ENCODE measurements at regions not wholly inside any gene's neighbourhood (a gene's known extent, or its start where the extent isn't known, plus 50 kb on each side); places are given as distances from the start of the nearest gene placed in this dataset.

GRCh38 chr20:24129641-24130040 lies 141.1 kb upstream of the GGTLC1 start:
- Histone ChIP-seq H3K9ac (ENCODE audit: insufficient read depth in 1 of 2, low read depth in 2 of 2, low read length in 2 of 2) (no peak overlapping the region), H3K79me2 (ENCODE audit: control insufficient read depth, insufficient read depth, low read length) (no peaks in the 10 kb centered on the region), H3K9me3 (replicated peaks; ENCODE audit: control insufficient read depth, insufficient read depth, low read depth, low read length) (no peaks in the 10 kb centered on the region), H3K4me3 (no peak overlapping the region), H2AFZ (ENCODE audit: low read depth, low read length) (no peak overlapping the region), H3K36me3 (ENCODE audit: control insufficient read depth, insufficient read depth, low read length) (no peaks in the 10 kb centered on the region), H3K4me2 (ENCODE audit: insufficient read depth, low read length) (no peak overlapping the region), H3K9me1 (ENCODE audit: control insufficient read depth, insufficient read depth, low read length) (no peaks in the 10 kb centered on the region), H3K27ac (ENCODE audit: extremely low read depth, low read depth, low read length) (no peak overlapping the region), H3K27me3 (ENCODE audit: control insufficient read depth in 2 of 2, insufficient read depth in 2 of 2, low read length in 2 of 2) (no peaks in the 10 kb centered on the region), H3K4me1 (replicated peaks in 1 of 2; ENCODE audit: control insufficient read depth in 2 of 2, insufficient read depth in 2 of 2, low read length in 2 of 2) (no peaks in the 10 kb centered on the region), H4K20me1 (replicated peaks; ENCODE audit: control insufficient read depth, insufficient read depth, low read length) (no peaks in the 10 kb centered on the region)
- no peak for TF ChIP-seq TEAD2 (tag; IDR thresholded peaks at IDR 0.05)
- TF ChIP-seq SMARCA5 (IDR thresholded peaks at IDR 0.05) = no peak
- TF ChIP-seq HNRNPUL1 (IDR thresholded peaks at IDR 0.05; ENCODE audit: low read length) = no peak
- no peak for TF ChIP-seq ZNF165 (CRISPR knock-in tag; IDR thresholded peaks at IDR 0.05; ENCODE audit: borderline replicate concordance)
- no peak for TF ChIP-seq MAFK (IDR thresholded peaks at IDR 0.05; ENCODE audit: low read length)
- TF ChIP-seq MAX (CRISPR knock-in tag; IDR thresholded peaks at IDR 0.05) = no peak
- TF ChIP-seq PTRF (tag; IDR thresholded peaks at IDR 0.05) = no peak
- TF ChIP-seq GTF2B (IDR thresholded peaks at IDR 0.05; ENCODE audit: extremely low read depth, insufficient read length) = no peak
- TF ChIP-seq HCFC1 (IDR thresholded peaks at IDR 0.05; ENCODE audit: low read depth, low read length) = no peak
- no peak for TF ChIP-seq POLR3A (IDR thresholded peaks at IDR 0.05; ENCODE audit: borderline replicate concordance, extremely low read depth, insufficient read depth, insufficient read length)
- no peak for TF ChIP-seq JUND (IDR thresholded peaks at IDR 0.05; ENCODE audit: borderline replicate concordance, low read depth, low read length)
- TF ChIP-seq JUND (tag; IDR thresholded peaks at IDR 0.05; ENCODE audit: borderline replicate concordance, low read depth, low read length) = no peak
- no peak for TF ChIP-seq PHTF2 (CRISPR knock-in tag; IDR thresholded peaks at IDR 0.05)
- WGBS (ENCODE audit: insufficient coverage, low coverage, missing lambda C conversion rate) = 0% methylated on average over 1 of the region's 1 CpG
- in situ Hi-C loops (cut with MboI) = no loop called here
- FAIRE-seq = no peak
- no TSS peak for BruUV-seq (replicated peaks)
- no peak for DNase-seq (ENCODE audit: extremely low read depth in 1 of 4, low spot score in 3 of 4)
- POLR2A ChIA-PET = no interaction called here
- ATAC-seq = no peak
- CTCF ChIA-PET (ENCODE audit: low intra/inter-chr PET ratio) = no interaction called here
- intact Hi-C loops (cut with micrococcal nuclease) = no loop called here

Measured in K562 (cell line).